Heart left ventricle (tissue), 13 donors: ENCODE measurements at regions not wholly inside any gene's neighbourhood (a gene's known extent, or its start where the extent isn't known, plus 50 kb on each side); places are given as distances from the start of the nearest gene placed in this dataset.

Experiments used
- CTCF ChIP-seq, 12 donors: fragments of 200-600 bp; sonication (generic) in 4 of 12; IDR thresholded peaks; one replicate each; pipeline versions ENCODE4 v1.5.0 to v1.8.0; 2018 to 2022; ENCODE audit warnings: antibody characterized with exemption in 12 of 12, mild to moderate bottlenecking in 5 of 12
- POLR2A ChIP-seq, 2 donors: fragments of 450-650 bp; IDR thresholded peaks; one replicate each; pipeline ENCODE4 v1.6.1; 2017; ENCODE audit warnings: antibody characterized with exemption in 2 of 2, mild to moderate bottlenecking in 2 of 2, moderate library complexity in 2 of 2
- donor health status: ischemic (EF 13 %, LVEDD 7.1; RV severe dilation, severe dysfunction).
- donor health status: DM: no; HTN: yes; CAD: no.
- donor health status: DM: no; HTN: no; CAD: no.
- donor health status: ischemic (EF 25% LVEDD 6.9; RV normal size, moderate dysfunction).
- donor health status: ischemic (EF 25% LVEDD 5.7; RV mildly dilated, moderate dysfunction).
- donor health status: ischemic (EF 35%, LVEDD 5.7; RV mildly dilated, moderate dysfunction).
- donor health status: nonischemic (EF 11% LVEDD 7.7; RV severe dilation, severe dysfunction).
- donor health status: DM: yes; HTN: yes; CAD: no.
- donor health status: PGD.
- donor health status: ischemic (EF 29% LVEDD 5.4; RV normal size, mild dysfunction).
- donor health status: nonischemic (EF 23%, LVEDD 6.1; RV moderate dilation, normal function).

- TF ChIP-seq CTCF (IDR thresholded peaks at IDR 0.05) = peak in 11 of 12 donors; percentile 15 to 59 (median 33)
- no peak for TF ChIP-seq POLR2A (IDR thresholded peaks at IDR 0.05)
Observed at GRCh38 chr14:22303589-22304195, 285.3 kb downstream of the DAD1 start.
